ENCODE measurements at regions not wholly inside any gene's neighbourhood (a gene's known extent, or its start where the extent isn't known, plus 50 kb on each side); places are given as distances from the start of the nearest gene placed in this dataset.

DNA sequence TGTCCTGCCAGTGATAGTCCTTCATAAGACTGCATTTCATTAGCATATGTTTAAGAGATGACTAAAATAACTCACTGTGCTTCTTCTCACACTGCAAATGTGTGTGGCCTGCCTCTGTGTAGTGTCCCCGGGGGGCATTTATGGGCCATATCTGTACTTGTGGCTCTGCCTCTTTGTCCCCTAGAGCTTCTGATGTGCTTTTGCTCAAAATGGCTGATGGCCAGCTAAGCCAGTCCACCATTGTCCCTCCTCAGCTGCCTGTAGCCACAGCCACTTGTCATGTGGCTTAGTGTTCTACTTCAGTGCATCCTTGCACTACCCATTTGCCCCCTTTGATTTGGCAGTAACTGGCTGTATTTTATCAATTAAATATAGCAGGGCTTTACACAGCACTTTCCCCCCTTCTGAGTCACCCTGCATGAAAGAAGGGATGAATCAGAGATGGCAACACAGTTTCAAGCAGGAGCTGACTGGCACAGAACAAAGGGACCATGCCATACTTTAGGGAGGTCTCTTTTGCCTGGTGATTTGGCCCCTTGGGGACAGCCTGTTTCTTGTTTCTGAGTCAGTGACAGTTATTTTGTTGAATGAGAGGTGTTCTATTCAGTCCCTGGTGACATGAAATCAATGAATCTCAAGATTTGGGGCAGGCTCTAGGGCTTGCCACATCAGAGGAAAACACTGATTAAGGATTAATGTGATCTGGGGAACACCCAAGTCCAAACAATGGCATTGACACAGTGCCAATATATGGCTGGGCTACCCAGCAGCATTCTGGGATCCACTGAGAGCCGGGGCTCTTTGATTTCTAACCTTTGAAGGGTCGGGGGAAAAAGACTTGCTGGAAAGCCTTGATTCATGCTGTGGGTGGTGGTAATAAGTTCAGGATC, 245.5 kb downstream of the SMARCA2 start:
- Histone ChIP-seq H3K4me3 (ENCODE audit: low read length, poor library complexity, severe bottlenecking) (no peak overlapping the region), H2AFZ (ENCODE audit: low read length) (0 out of 2 replicates have a peak overlapping the region, but pooled peaks have one; percentile 26)

DNA sequence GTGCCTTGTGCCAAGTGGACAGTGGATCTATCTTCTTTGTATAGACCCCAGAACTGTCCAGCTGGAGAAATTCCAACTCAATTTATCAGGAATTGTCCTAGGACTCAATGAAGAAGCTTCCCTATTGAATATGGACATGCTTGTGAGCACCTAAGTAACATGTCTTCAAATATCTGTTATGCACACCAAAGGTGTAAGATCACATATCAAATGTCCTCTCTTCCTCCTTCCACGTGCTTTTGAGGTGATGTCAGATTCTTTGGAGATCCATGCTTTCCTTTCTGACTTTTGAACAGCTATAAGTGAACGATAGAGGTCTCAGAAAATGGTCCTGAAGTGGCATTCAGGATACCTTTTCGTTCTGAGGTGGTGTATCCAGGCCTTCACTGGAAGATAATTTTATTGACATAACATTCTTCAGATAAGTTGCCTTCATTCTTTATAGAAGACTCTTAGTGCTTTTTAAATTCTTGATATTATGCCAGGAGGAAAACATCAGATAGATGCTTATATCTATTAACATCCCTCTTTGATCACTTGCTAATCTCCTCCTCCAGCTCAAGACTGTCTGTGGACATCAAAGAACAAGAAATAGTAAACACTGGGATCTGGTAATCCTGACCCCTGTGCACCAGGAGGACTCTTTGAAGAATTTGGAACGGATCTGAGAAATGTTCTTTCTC, 246.4 kb downstream of the SMARCA2 start:
- no peaks in the 10 kb centered on the region for H3K4me1 ChIP-seq (ENCODE audit: insufficient read depth, low read length, poor library complexity, severe bottlenecking)
- H3K9me2 ChIP-seq (replicated peaks; ENCODE audit: low read depth, low read length) = no peaks in the 10 kb centered on the region
- TF ChIP-seq, protein P1, sequence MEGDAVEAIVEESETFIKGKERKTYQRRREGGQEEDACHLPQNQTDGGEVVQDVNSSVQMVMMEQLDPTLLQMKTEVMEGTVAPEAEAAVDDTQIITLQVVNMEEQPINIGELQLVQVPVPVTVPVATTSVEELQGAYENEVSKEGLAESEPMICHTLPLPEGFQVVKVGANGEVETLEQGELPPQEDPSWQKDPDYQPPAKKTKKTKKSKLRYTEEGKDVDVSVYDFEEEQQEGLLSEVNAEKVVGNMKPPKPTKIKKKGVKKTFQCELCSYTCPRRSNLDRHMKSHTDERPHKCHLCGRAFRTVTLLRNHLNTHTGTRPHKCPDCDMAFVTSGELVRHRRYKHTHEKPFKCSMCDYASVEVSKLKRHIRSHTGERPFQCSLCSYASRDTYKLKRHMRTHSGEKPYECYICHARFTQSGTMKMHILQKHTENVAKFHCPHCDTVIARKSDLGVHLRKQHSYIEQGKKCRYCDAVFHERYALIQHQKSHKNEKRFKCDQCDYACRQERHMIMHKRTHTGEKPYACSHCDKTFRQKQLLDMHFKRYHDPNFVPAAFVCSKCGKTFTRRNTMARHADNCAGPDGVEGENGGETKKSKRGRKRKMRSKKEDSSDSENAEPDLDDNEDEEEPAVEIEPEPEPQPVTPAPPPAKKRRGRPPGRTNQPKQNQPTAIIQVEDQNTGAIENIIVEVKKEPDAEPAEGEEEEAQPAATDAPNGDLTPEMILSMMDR (conservative IDR thresholded peaks at IDR 0.05; ENCODE audit: low read length) = no peak
- TF ChIP-seq EZH2phosphoT487 (IDR thresholded peaks at IDR 0.05; ENCODE audit: borderline replicate concordance) = no peak
- H3K4me2 ChIP-seq (ENCODE audit: low read depth, low read length, poor library complexity, severe bottlenecking) = no peak overlapping the region
- no peak overlapping the region for H3K4me3 ChIP-seq (ENCODE audit: low read length, poor library complexity, severe bottlenecking)
- no peaks in the 10 kb centered on the region for H3F3A ChIP-seq (ENCODE audit: low read depth)
- H3K9ac ChIP-seq (ENCODE audit: low read depth, low read length, poor library complexity, severe bottlenecking) = no peak overlapping the region
- no peak overlapping the region for H2AFZ ChIP-seq (ENCODE audit: low read length)
- no peaks in the 10 kb centered on the region for H4K20me1 ChIP-seq (ENCODE audit: insufficient read depth, low read length, poor library complexity, severe bottlenecking)
- no peaks in the 10 kb centered on the region for H3K27me3 ChIP-seq (ENCODE audit: insufficient read depth, low read length, poor library complexity, severe bottlenecking)
- H3K79me2 ChIP-seq (ENCODE audit: insufficient read depth, low read length) = no peaks in the 10 kb centered on the region
- H3K9me3 ChIP-seq (ENCODE audit: insufficient read depth, low read depth, low read length) = no peaks in the 10 kb centered on the region
- H3K36me3 ChIP-seq (ENCODE audit: insufficient read depth, low read length) = no peaks in the 10 kb centered on the region

More for the DNA sequence above, 245.5 kb downstream of the SMARCA2 start:
- Histone ChIP-seq H3K79me2 (ENCODE audit: insufficient read depth, low read length) (no peaks in the 10 kb centered on the region), H3K36me3 (ENCODE audit: insufficient read depth, low read length) (no peaks in the 10 kb centered on the region), H3K4me1 (ENCODE audit: insufficient read depth, low read length, poor library complexity, severe bottlenecking) (no peaks in the 10 kb centered on the region), H3K4me2 (ENCODE audit: low read depth, low read length, poor library complexity, severe bottlenecking) (no peak overlapping the region), H3K9me3 (ENCODE audit: insufficient read depth, low read depth, low read length) (no peaks in the 10 kb centered on the region), H4K20me1 (ENCODE audit: insufficient read depth, low read length, poor library complexity, severe bottlenecking) (no peaks in the 10 kb centered on the region), H3F3A (ENCODE audit: low read depth) (no peaks in the 10 kb centered on the region), H3K27me3 (ENCODE audit: insufficient read depth, low read length, poor library complexity, severe bottlenecking) (no peaks in the 10 kb centered on the region), H3K9me2 (replicated peaks; ENCODE audit: low read depth, low read length) (no peaks in the 10 kb centered on the region), H3K9ac (ENCODE audit: low read depth, low read length, poor library complexity, severe bottlenecking) (no peak overlapping the region)
- TF ChIP-seq, protein P1 (conservative IDR thresholded peaks at IDR 0.05; ENCODE audit: low read length) = no peak
- no peak for TF ChIP-seq EZH2phosphoT487 (IDR thresholded peaks at IDR 0.05; ENCODE audit: borderline replicate concordance)

DNA sequence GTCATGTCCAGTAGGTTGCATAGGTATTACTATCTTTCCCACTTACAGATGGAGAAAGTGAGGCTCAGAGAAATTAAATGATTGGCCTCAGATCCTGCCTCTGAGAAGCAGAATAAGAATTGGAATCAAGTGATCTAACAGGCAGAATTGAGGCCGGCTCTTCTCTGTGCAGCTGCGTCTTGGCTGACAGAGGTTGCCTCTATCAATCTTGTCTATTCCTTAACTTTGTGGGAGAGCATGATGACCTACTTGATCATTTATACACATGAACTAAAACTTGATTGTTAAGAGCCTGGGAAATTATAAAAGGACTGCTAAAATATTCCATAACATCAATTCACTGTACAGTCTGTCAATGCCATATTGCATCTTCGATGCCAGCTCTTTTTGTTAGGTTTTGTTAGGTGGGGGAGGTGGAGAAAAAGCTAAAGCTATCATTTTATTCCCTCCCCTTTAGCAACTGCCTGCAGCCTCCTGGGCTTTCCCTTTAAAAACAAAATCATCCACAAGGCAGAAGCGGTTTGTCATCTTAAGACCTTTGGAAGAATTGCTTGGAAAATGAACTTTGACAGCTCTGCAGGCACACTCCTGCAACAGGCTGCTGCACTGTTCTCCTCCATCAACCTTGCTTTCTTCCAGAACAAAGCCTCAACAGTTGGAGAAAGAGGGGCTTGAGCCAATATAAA, 247.4 kb downstream of the SMARCA2 start:
- no peak overlapping the region for H3K9ac ChIP-seq (ENCODE audit: low read depth, low read length, poor library complexity, severe bottlenecking)
- no peaks in the 10 kb centered on the region for H3K9me3 ChIP-seq (ENCODE audit: insufficient read depth, low read depth, low read length)
- H3K4me3 ChIP-seq (ENCODE audit: low read length, poor library complexity, severe bottlenecking) = no peak overlapping the region
- TF ChIP-seq, protein P1 (conservative IDR thresholded peaks at IDR 0.05; ENCODE audit: low read length) = no peak
- no peak for TF ChIP-seq EZH2phosphoT487 (IDR thresholded peaks at IDR 0.05; ENCODE audit: borderline replicate concordance)
- no peaks in the 10 kb centered on the region for H3K9me2 ChIP-seq (replicated peaks; ENCODE audit: low read depth, low read length)
- H3K27me3 ChIP-seq (ENCODE audit: insufficient read depth, low read length, poor library complexity, severe bottlenecking) = no peaks in the 10 kb centered on the region
- H2AFZ ChIP-seq (ENCODE audit: low read length) = no peak overlapping the region; the same call in 1 of the 2 replicates
- H3K4me2 ChIP-seq (ENCODE audit: low read depth, low read length, poor library complexity, severe bottlenecking) = no peak overlapping the region
- H3F3A ChIP-seq (ENCODE audit: low read depth) = no peaks in the 10 kb centered on the region
- no peaks in the 10 kb centered on the region for H4K20me1 ChIP-seq (ENCODE audit: insufficient read depth, low read length, poor library complexity, severe bottlenecking)
- H3K4me1 ChIP-seq (ENCODE audit: insufficient read depth, low read length, poor library complexity, severe bottlenecking) = no peaks in the 10 kb centered on the region
- H3K79me2 ChIP-seq (ENCODE audit: insufficient read depth, low read length) = no peaks in the 10 kb centered on the region
- H3K36me3 ChIP-seq (ENCODE audit: insufficient read depth, low read length) = no peaks in the 10 kb centered on the region

All from Loucy (cell line).